HL-60 (cell line): ENCODE measurements at regions not wholly inside any gene's neighbourhood (a gene's known extent, or its start where the extent isn't known, plus 50 kb on each side); places are given as distances from the start of the nearest gene placed in this dataset.

Source experiments
- DNase-seq, 2 experiments: peaks; one replicate each; pipeline ENCODE4 v3.0.0-alpha.2; 2010 to 2020; ENCODE audit warnings: low read depth in 1 of 2, low spot score in 1 of 2
- H3K27ac ChIP-seq: fragments of 250-450 bp; sonication (Bioruptor Pico); replicated peaks from 2 replicates; pipeline ENCODE4 v1.5.1; 2020; ENCODE audit warnings: mild to moderate bottlenecking, moderate library complexity
- H3K27me3 ChIP-seq: fragments of 250-450 bp; sonication (Bioruptor Pico); 2 replicates; pipeline ENCODE4 v1.5.1; 2021; ENCODE audit warnings: mild to moderate bottlenecking, moderate library complexity; ENCODE audit not compliant: insufficient read depth, poor library complexity, severe bottlenecking
- H3K4me3 ChIP-seq: replicated peaks from 2 replicates; pipeline ENCODE4 v1.5.1; 2011; ENCODE audit warnings: mild to moderate bottlenecking, control low read depth, low read length; ENCODE audit not compliant: insufficient read depth
- CTCF ChIP-seq: IDR thresholded peaks from one replicate; pipeline ENCODE4 v1.5.1; 2011; ENCODE audit warnings: low read length, control low read depth, inconsistent platforms; ENCODE audit not compliant: insufficient read depth
- GABPA ChIP-seq: IDR thresholded peaks from 2 replicates; pipeline ENCODE4 v1.6.1; 2012; ENCODE audit warnings: low read depth
- POLR2AphosphoS5 ChIP-seq: IDR thresholded peaks from 2 replicates; pipeline ENCODE4 v1.6.1; 2012; ENCODE audit warnings: low read depth
- REST ChIP-seq: IDR thresholded peaks from 2 replicates; pipeline ENCODE4 v1.6.1; 2012; ENCODE audit warnings: low read depth; ENCODE audit not compliant: insufficient replicate concordance
- SPI1 ChIP-seq: IDR thresholded peaks from 2 replicates; pipeline ENCODE4 v1.6.1; 2012; ENCODE audit warnings: low read depth, mild to moderate bottlenecking, borderline replicate concordance

DNA sequence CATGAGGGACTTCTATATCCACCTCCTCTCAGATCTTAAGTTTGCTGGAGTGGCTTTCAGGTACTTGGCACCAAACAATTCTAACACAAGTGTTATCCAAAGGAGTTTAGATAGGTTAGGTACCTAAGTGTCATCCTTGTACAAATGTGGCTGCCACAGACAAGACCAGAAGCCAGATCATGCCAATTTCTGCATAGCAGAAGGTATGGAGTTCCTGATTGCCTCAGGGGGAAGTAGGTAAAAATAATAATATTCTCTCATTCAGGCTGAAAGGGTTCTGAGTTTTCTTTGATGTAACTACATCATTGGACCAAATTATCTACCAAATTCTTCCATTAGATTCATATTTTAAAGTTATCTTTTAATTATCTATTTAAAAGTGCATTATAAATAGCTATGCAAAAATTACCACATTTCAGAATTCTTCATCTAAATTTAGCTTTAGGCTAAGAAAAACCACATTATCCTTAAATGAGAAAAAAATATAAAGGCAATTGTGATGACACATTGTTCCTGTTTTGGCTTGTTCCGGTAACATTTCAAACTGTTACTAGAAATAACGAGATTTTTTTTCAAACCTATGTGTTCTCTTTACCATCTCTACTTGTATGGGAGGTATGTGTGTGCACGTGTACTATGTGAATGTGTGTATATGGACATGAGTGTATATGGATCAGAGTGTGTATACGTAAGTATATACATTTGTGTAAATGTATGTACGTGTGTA is 66.2 kb upstream of the POU2AF2 start:
- Histone ChIP-seq H3K27me3 (no peaks in the 10 kb centered on the region), H3K27ac (no peak overlapping the region), H3K4me3 (no peak overlapping the region)
- TF ChIP-seq SPI1 = no peak
- no peak for TF ChIP-seq CTCF
- TF ChIP-seq POLR2AphosphoS5 = no peak
- no peak for TF ChIP-seq GABPA
- TF ChIP-seq REST = no peak
- DNase-seq = no peak

DNA sequence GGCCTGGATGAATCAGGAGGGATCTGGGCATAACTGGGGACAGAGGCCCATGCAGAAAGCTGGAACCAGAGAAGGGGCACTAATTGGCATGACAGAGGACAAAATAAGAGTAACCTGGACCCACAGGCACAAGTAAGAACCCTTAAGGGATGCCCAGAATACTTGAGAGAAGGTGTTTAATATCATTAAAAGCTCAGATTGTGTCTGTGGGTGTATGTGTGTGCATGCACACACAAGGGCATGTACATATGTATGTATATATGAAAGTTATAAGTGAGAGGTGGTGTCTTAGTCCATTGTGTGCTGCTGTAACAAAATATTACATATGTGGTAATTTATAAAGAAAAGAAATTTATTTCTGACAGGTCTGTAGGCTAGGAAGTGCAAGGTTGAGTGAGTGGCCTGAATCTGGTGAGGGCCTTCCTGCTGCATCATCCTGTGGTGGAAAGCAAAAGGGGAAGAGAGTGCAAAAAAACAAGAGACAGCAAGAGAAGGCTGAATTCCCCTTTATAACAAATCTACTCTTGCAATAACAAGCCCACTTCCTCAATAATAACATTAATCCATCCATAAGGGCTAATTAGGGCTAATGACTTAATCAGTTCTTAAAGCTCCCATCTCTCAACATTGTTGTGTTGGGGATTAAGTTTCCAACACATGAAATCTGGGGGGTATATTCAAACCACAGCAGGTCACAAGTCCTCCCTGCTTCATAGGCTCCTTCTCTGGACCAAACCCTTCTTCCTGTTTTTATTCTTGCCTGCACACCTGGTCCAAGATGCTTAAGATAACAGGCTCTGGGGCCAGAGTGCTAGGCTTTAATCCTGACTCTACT is 68.3 kb upstream of the POU2AF2 start:
- no peak overlapping the region for H3K27ac ChIP-seq
- H3K4me3 ChIP-seq = no peak overlapping the region
- DNase-seq = peak in 1 of 2 experiments; percentile 49
- H3K27me3 ChIP-seq = no peaks in the 10 kb centered on the region
- TF ChIP-seq REST (no peak), GABPA (no peak), SPI1 (peak; percentile 88), POLR2AphosphoS5 (no peak), CTCF (no peak)

GRCh38 chr11:111176603-111177002 is 68.9 kb upstream of the POU2AF2 start:
- no peak for DNase-seq
- Histone ChIP-seq H3K27ac (no peak overlapping the region), H3K4me3 (no peak overlapping the region), H3K27me3 (no peaks in the 10 kb centered on the region)
- no peak for TF ChIP-seq POLR2AphosphoS5
- no peak for TF ChIP-seq CTCF
- TF ChIP-seq SPI1 = no peak
- no peak for TF ChIP-seq GABPA
- no peak for TF ChIP-seq REST
